ENCODE measurements at regions not wholly inside any gene's neighbourhood (a gene's known extent, or its start where the extent isn't known, plus 50 kb on each side); places are given as distances from the start of the nearest gene placed in this dataset.

DNA sequence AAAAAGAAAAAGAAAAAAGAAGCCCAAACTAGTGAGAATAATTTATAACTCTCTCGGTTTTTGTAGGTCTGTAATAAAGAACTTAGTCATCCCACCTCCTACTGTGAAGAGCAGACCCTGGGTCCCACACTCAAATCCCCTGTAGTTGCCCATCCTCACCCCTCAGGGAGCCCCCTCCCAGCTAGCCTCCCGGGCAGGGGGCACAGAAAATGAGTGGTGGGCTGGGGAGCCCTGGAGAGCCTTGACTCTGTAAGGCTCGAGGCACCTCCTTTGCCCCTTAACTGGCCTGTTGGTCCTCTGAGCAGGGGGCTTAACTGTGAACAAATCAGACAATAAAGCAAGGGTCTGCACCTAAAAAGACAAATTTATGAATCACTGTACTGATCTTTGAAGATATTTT, 57.5 kb upstream of the PRKACB start:
- H3K4me2 ChIP-seq (ENCODE audit: insufficient read depth, low read length) = no peak overlapping the region
- H3K36me3 ChIP-seq (ENCODE audit: control insufficient read depth in 2 of 2, extremely low read depth in 1 of 2, insufficient read depth in 2 of 2, low read length in 2 of 2) = no peaks in the 10 kb centered on the region
- no peak overlapping the region for H3K27ac ChIP-seq (ENCODE audit: insufficient read depth, low read depth, low read length)
- H3K9me3 ChIP-seq (replicated peaks; ENCODE audit: control insufficient read depth, insufficient read depth, low read length) = no peaks in the 10 kb centered on the region
- CTCF ChIA-PET = no interaction called here
- POLR2A ChIA-PET = no interaction called here
- H3K9ac ChIP-seq (replicated peaks; ENCODE audit: extremely low read depth, insufficient read depth, low read length) = no peak overlapping the region
- H3K4me1 ChIP-seq (ENCODE audit: control insufficient read depth, extremely low read depth, insufficient read depth, low read length) = peaks cover 8% of the 10 kb centered on the region
- no peaks in the 10 kb centered on the region for H4K20me1 ChIP-seq (replicated peaks; ENCODE audit: control insufficient read depth, extremely low read depth, insufficient read depth, low read length)
- DNase-seq (ENCODE audit: low read depth, low spot score) (no peak), FAIRE-seq (no peak)
- dilution Hi-C loops (cut with MboI; ENCODE audit: extremely low pct_ligation_motif_present, low sequenced_read_pairs) = no loop called here
- intact Hi-C loops (cut with micrococcal nuclease) = no loop called here
- BruUV-seq (replicated peaks) = no TSS peak
- no peaks in the 10 kb centered on the region for H3K79me2 ChIP-seq (ENCODE audit: control insufficient read depth, insufficient read depth, low read length)
- H3K9me1 ChIP-seq (replicated peaks; ENCODE audit: control insufficient read depth, extremely low read depth, insufficient read depth, low read length) = no peaks in the 10 kb centered on the region
- no peak for TF ChIP-seq EZH2 (IDR thresholded peaks at IDR 0.05; ENCODE audit: borderline replicate concordance, low read depth, low read length, severe bottlenecking)
- no peak for TF ChIP-seq POLR2A (IDR thresholded peaks at IDR 0.05; ENCODE audit: low read depth, low read length)
- TF ChIP-seq MAX (IDR thresholded peaks at IDR 0.05; ENCODE audit: insufficient read depth, insufficient read length) = no peak
- no peak for TF ChIP-seq GATA2 (IDR thresholded peaks at IDR 0.05; ENCODE audit: insufficient read depth, insufficient read length, low read depth, low read length)
- no peak for TF ChIP-seq POLR2AphosphoS5 (IDR thresholded peaks at IDR 0.05; ENCODE audit: insufficient read depth, low read depth, low read length)
- TF ChIP-seq MYC (IDR thresholded peaks at IDR 0.05; ENCODE audit: low read depth, low read length) = no peak
- TF ChIP-seq JUN (IDR thresholded peaks at IDR 0.05; ENCODE audit: borderline replicate concordance, insufficient read depth, insufficient read length, low read depth) = no peak
- TF ChIP-seq FOS (IDR thresholded peaks at IDR 0.05; ENCODE audit: borderline replicate concordance, insufficient read depth, low read length) = no peak
- TF ChIP-seq, protein P1, sequence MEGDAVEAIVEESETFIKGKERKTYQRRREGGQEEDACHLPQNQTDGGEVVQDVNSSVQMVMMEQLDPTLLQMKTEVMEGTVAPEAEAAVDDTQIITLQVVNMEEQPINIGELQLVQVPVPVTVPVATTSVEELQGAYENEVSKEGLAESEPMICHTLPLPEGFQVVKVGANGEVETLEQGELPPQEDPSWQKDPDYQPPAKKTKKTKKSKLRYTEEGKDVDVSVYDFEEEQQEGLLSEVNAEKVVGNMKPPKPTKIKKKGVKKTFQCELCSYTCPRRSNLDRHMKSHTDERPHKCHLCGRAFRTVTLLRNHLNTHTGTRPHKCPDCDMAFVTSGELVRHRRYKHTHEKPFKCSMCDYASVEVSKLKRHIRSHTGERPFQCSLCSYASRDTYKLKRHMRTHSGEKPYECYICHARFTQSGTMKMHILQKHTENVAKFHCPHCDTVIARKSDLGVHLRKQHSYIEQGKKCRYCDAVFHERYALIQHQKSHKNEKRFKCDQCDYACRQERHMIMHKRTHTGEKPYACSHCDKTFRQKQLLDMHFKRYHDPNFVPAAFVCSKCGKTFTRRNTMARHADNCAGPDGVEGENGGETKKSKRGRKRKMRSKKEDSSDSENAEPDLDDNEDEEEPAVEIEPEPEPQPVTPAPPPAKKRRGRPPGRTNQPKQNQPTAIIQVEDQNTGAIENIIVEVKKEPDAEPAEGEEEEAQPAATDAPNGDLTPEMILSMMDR (IDR thresholded peaks at IDR 0.05; ENCODE audit: extremely low read depth in 1 of 2, insufficient read depth in 1 of 2, low read depth in 1 of 2, low read length in 2 of 2) = no peak
- H2AFZ ChIP-seq (ENCODE audit: low read depth, low read length) = no peak overlapping the region
- no peaks in the 10 kb centered on the region for H3K27me3 ChIP-seq (ENCODE audit: control insufficient read depth in 2 of 2, insufficient read depth in 2 of 2, low read length in 2 of 2)
- H3K4me3 ChIP-seq (replicated peaks in 1 of 3; ENCODE audit: insufficient read depth in 1 of 3, low read depth in 1 of 3, low read length in 3 of 3) = no peak overlapping the region

All from endothelial cell of umbilical vein (primary cell).